HG03097 (cell line): ENCODE measurements at regions not wholly inside any gene's neighbourhood (a gene's known extent, or its start where the extent isn't known, plus 50 kb on each side); places are given as distances from the start of the nearest gene placed in this dataset.

Experiments
- ATAC-seq: cut with Tn5 transposase; IDR thresholded peaks from one replicate; pipeline ENCODE4 v1.9.1; 2021; ENCODE audit not compliant: unreplicated experiment, low FRiP score

- ATAC-seq: no peak
Observed at GRCh38 chr10:3419719-3420495, 247.3 kb upstream of the PITRM1 start.

GRCh38 chr10:3418926-3419325 is 246.3 kb upstream of the PITRM1 start:
- ATAC-seq: no peak

- no peak for ATAC-seq
Observed at GRCh38 chr10:3418041-3418754, 245.6 kb upstream of the PITRM1 start.

- ATAC-seq: no peak
Observed at GRCh38 chr10:3417096-3417495, 244.5 kb upstream of the PITRM1 start.

DNA sequence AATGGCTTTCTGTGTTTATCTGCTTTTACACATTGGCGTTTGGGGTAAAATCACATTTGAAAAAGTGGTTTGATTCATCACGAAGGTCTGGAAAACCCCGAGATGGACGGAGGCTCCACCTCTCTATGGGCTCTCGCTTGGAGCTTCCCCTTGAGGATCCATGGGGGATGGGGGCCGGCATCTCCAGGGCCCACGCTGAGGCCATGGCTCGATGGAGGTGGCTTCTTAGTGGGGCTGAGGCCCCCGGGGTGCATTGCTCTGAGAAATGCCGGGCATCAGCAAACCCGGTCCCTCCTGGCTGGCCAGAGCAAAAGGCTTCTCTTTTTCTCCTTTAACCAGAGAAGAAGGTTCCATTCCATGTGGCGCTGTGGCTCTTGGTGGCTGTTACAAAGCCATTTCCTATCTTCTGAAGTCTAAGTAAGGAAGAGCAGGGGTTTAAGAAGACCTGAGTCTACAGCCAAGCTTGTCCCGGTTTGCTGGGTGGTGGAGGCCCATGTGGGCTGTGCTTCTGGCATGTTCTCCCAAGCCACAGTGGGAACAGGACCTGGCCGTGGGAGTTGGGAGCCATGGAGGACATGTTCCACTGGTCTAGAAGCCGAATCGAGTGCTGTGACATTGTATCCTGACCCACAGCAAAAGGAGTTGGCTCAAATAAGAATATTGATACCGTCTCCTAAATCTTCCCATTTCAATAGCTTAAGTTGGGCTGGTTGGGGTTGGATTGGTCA is 243.5 kb upstream of the PITRM1 start:
- ATAC-seq: no peak

DNA sequence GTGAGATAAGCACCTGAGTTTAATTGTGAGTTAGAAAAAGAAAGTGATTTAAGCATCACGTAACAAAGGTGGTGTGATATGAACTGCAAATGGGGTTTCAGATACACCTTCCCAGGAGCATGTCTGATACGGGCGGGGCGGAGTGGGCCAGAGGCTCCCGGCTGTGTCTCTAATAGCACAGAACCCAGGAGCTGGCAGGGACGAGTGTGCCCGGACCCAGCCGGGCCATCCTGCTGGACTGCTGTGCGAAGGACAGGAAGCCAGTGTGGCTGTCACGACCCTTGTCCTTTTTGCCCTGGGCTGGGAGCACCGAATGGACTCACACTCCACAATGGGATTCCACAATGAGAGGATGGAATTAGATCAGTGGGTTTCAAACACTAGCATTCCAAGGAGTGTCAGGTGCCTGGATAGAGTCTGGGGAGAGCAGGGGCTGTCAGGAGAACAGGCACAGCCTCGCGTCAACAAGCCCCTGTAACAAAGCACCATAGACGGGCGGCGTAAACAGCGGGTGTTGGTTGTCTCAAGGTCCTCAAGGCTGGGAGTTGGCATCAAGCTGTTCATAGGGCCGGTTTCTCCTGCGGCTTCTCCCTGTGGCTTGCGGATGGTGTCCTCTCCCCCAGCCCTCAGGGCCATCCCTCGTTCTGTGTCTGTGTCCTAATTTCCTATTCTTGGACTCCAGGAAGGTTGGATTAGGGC is 242.6 kb upstream of the PITRM1 start:
- ATAC-seq: no peak

DNA sequence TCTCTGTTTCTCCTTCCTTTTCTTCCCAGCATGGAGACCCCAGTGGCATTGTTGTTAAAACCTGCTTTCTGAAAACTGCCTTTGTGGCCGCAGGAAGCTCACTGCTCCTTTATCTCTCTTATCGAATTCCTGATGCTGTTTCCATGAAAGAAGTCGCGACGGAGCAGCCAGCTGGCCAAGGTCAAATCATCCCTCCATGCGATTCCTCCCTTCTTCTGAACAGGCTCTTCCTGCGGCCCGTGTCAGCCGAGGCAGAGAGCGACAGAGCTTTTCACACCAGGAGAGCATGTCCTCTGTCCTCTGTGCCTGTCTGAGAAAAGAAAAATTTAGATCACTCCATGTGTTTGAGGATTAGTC is 242.1 kb upstream of the PITRM1 start:
- ATAC-seq: no peak

DNA sequence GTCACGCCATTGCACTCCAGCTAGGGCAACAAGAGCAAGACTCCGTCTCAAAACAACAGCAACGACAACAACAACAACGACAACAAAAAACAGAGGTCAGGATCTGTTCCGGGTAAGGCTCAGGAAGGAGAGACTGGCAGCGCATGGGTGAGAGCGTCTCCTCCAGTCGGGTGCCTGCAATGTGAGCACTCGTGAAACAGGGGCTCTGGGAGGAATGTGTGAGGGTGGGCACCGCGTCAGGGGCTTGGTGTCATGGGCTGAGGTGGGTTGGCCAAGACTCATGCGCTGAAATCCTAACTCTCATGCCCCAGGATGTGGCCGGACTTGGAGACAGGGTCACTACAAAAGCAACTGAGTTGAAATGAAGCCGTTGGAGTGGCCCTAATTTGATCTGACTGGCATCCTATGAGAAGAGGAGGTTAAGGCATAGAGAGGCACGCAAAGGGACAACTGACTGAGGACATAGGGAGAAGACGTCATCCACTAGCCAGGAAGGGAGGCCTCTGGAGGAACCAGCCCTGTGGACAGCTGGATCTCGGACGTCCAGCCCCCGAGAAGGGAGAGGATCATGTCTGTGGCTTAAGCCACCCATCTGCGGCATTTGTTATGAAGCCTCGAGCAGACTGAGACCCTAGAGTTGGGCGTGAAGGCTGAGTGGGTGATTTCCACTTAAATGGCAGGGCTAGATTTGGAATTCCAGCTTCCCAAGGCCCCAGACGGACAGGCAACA is 241.5 kb upstream of the PITRM1 start:
- ATAC-seq: no peak

- no peak for ATAC-seq
Observed at GRCh38 chr10:3412646-3413045, 240.1 kb upstream of the PITRM1 start.

DNA sequence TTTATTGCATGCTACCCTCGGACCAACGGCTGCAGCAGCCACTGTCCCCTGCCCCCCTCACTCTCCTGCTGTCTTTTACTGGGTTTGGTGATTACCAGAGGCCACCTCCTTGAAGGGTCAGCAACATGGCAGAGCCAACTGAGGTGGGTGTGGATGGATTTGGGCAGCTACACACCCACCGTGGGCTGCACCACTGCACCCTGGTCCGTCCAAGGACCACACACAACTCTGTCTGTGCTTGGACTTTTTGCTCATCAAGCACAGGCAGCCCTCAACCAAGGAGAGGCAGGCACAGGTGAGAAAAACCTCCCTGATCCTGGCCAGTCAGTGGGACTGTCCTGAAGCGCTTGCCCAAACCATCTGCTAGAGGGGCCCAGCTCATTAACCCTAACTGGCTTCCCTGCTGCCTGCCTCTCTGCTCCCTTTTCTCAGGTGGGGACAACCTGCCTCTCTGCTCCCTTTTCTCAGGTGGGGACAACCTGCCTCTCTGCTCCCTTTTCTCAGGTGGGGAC is 239.5 kb upstream of the PITRM1 start:
- no peak for ATAC-seq

DNA sequence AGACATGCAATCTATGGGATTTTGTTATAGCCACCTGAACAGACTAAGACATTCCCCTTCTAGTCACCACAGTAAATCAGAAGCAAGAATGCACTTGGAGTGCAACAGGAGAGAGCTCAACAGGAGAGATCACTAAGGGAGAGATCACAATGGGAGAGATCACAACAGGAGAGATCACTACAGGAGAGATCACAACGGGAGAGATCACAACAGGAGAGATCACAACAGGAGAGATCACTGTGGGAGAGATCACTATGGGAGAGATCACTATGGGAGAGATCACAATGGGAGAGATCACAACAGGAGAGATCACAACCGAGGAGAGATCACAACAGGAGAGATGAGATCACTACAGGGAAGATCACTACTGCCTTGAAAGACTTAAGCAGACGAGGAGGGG is 238.5 kb upstream of the PITRM1 start:
- ATAC-seq: no peak

- ATAC-seq: no peak
Observed at GRCh38 chr10:3409928-3410327, 237.3 kb upstream of the PITRM1 start.

DNA sequence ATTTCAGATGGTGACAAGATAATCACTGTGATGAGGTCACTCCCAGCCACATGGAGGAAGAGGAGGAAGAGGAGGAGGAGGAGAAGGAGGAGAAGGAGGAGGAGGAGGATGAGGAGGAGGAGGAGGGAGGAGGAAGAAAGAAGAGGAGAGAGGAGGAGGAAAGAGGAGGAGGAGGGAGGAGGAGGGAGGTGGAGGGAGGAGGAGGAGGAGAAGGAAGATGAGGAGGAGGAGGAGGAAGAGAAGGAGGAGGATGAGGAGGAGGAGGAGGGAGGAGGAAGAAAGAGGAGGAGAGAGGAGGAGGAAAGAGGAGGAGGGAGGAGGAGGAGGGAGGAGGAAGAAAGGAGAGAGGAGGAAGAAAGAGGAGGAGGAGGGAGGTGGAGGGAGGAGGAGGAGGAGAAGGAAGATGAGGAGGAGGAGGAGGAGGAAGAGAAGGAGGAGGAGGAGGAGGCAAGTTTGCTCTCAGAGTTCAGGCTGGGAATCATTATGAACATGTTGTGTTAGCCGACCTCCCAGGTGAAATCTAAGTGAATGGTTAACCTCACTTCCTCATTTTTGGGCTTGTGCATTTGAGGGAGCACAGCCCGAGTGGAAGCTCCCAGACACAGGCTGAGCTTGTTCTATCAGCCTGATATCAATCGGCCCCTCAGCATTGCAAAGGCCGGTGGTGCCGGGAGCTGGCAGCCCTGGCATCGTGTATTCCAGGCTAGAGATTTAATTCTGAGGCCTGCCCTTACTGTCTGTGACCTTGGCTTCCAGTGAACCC is 236.2 kb upstream of the PITRM1 start:
- ATAC-seq: no peak

DNA sequence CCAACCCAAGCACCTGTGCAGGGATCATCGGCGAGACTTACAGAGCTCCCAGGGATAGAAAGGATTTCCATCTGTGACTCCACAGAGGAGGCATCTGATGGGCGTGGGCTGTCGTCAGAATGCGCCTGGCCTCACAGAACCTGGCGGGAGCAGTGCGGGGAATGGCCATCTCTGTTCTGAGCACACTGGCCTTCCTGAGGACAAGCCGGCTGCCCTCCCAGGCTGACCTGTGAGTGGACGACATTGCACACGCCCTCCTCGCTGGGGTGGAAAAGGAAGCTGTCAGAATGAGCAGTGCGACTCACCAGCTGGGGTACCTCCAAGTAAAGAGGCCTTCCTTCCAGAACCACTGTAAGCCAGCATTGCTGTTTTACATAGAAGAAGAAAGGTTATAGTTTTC is 234.6 kb upstream of the PITRM1 start:
- ATAC-seq: no peak

DNA sequence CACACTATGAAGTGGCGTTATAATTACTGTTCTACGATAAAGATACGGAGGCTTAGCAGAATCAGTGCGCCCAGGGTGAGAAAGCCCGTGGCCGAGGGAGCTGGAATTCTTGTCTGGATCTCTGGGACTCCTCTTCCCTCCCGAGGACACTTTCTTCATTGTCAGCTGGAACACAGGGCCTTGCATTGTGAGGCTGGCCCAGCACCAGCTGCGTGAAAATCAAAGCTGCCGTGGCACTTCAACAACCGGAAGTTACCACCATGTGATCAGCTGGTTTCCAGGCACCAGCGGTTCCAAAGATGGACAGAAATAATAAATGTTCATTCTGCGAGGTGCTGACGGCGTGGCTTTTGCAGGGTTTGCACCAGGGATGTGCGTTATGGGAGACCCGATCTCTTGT is 234.0 kb upstream of the PITRM1 start:
- ATAC-seq: no peak

GRCh38 chr10:3404381-3404780 is 231.8 kb upstream of the PITRM1 start:
- no peak for ATAC-seq

GRCh38 chr10:3402187-3402751 is 229.7 kb upstream of the PITRM1 start:
- ATAC-seq: no peak

DNA sequence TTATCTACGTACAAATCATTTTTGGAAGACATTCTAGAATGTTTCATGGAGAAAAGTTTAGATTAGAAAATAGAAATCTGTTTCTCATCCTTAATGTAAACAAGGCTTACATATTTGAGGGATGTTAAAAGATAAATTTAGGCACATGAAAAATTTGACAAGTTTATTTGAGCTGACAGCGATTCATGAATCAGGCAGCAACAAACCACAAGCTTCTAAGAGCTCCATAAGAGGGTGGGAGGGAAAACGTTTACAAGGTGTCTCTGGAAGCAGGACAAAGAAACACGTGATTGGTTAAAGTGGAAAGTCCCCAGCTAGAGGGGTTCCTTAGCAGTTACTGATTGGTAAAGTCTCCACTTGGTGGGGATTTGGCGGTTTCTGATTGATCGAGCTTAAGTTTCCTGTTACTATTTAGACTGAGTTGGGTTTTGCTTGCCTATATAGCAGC is 228.9 kb upstream of the PITRM1 start:
- no peak for ATAC-seq

DNA sequence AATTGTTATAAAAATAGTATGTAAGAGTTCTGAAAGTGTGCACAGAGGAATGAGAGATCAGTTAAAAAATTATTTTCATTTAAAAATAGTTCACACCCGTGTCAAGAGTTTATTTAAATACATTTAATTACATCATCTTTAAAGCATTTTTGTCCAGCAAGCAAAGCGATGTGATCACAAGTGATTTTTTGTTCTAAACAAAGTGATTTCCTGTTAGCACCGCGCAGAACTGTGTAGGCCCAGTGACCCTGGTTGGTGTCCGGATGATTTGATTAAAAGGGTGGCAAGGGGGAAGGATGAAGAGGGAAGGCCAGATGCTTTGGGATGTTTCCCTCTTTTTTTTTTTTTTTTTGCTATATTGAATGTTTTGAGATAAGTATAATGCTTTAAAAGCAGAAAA is 227.8 kb upstream of the PITRM1 start:
- ATAC-seq: no peak
